ENCODE measurements at regions not wholly inside any gene's neighbourhood (a gene's known extent, or its start where the extent isn't known, plus 50 kb on each side); places are given as distances from the start of the nearest gene placed in this dataset.

DNA sequence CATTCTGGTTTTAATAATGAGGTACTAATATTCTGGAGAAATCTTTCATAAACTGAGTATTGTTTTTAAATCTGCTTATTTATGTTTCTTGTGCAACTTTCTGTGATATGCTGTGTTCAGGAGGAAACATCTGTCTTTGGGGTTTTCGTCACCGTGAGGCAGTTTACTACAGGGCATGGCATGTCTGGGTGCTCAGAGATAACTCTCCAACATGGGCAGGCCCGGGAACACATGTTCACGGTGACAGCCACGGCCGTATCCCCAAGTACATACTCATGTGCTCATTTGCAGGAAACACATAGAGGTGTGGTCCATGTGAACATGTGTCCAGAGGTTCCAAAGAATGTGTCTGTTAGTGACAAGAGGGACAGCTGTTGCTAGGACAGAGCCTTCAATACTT is 62.1 kb upstream of the CNKSR3 start:
- Mint-ChIP-seq H3K27me3 (ENCODE audit: low read depth, poor library complexity) (peaks cover 2% of the 10 kb centered on the region), H3K36me3 (ENCODE audit: low read depth) (no peaks in the 10 kb centered on the region), H3K4me1 (peaks cover 24% of the 10 kb centered on the region), H3K9me3 (peaks cover 4% of the 10 kb centered on the region), H3K27ac (no peak overlapping the region), H3K4me3 (no peak overlapping the region)
- no peak for DNase-seq
- TF ChIP-seq, protein P1, sequence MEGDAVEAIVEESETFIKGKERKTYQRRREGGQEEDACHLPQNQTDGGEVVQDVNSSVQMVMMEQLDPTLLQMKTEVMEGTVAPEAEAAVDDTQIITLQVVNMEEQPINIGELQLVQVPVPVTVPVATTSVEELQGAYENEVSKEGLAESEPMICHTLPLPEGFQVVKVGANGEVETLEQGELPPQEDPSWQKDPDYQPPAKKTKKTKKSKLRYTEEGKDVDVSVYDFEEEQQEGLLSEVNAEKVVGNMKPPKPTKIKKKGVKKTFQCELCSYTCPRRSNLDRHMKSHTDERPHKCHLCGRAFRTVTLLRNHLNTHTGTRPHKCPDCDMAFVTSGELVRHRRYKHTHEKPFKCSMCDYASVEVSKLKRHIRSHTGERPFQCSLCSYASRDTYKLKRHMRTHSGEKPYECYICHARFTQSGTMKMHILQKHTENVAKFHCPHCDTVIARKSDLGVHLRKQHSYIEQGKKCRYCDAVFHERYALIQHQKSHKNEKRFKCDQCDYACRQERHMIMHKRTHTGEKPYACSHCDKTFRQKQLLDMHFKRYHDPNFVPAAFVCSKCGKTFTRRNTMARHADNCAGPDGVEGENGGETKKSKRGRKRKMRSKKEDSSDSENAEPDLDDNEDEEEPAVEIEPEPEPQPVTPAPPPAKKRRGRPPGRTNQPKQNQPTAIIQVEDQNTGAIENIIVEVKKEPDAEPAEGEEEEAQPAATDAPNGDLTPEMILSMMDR (IDR thresholded peaks at IDR 0.05): no peak

- Mint-ChIP-seq H3K27me3 (ENCODE audit: low read depth, poor library complexity) (peaks cover 3% of the 10 kb centered on the region), H3K4me1 (no peaks in the 10 kb centered on the region), H3K4me3 (no peak overlapping the region), H3K36me3 (ENCODE audit: low read depth) (peaks cover 8% of the 10 kb centered on the region), H3K27ac (no peak overlapping the region), H3K9me3 (peaks cover 26% of the 10 kb centered on the region)
- TF ChIP-seq, protein P1 (IDR thresholded peaks at IDR 0.05): no peak
- DNase-seq: no peak
These were observed 67.6 kb upstream of the CNKSR3 start for GRCh38 chr6:154578004-154578559.

DNA sequence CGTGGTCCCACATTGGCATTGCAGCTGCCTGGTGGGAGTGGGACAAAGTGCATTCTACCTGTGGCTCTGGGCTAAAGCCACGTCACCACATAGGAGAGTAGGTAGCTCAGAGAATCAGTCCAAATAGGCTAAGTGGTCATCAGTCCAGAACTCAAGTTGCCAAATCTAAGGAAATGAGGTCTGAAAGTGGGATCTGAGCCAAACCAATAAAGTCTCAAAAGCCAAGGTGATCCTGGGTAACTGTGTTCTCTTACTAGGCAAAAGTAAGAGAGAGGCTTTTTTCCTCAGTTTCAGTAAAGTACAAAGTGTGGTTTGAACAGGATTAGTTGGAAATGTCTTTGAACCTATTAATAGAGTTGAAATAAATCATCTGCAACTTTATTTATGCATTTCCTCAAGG is 68.6 kb upstream of the CNKSR3 start:
- Mint-ChIP-seq H3K4me1 (no peaks in the 10 kb centered on the region), H3K4me3 (no peak overlapping the region), H3K36me3 (ENCODE audit: low read depth) (peaks cover 8% of the 10 kb centered on the region), H3K27ac (no peak overlapping the region), H3K27me3 (ENCODE audit: low read depth, poor library complexity) (peaks cover 3% of the 10 kb centered on the region), H3K9me3 (peaks cover 26% of the 10 kb centered on the region)
- TF ChIP-seq, protein P1 (IDR thresholded peaks at IDR 0.05): no peak
- no peak for DNase-seq

- H3K27ac Mint-ChIP-seq: no peak overlapping the region
- peaks cover 8% of the 10 kb centered on the region for H3K36me3 Mint-ChIP-seq (ENCODE audit: low read depth)
- peaks cover 26% of the 10 kb centered on the region for H3K9me3 Mint-ChIP-seq
- no peak overlapping the region for H3K4me3 Mint-ChIP-seq
- DNase-seq: no peak
- no peaks in the 10 kb centered on the region for H3K4me1 Mint-ChIP-seq
- TF ChIP-seq, protein P1 (IDR thresholded peaks at IDR 0.05): no peak
- peaks cover 3% of the 10 kb centered on the region for H3K27me3 Mint-ChIP-seq (ENCODE audit: low read depth, poor library complexity)
These were observed 69.0 kb upstream of the CNKSR3 start for GRCh38 chr6:154579485-154579884.

GRCh38 chr6:154580397-154581135 is 70.1 kb upstream of the CNKSR3 start:
- no peak overlapping the region for H3K4me3 Mint-ChIP-seq
- no peaks in the 10 kb centered on the region for H3K4me1 Mint-ChIP-seq
- H3K36me3 Mint-ChIP-seq (ENCODE audit: low read depth): peaks cover 13% of the 10 kb centered on the region
- peaks cover 30% of the 10 kb centered on the region for H3K9me3 Mint-ChIP-seq
- DNase-seq: no peak
- TF ChIP-seq, protein P1 (IDR thresholded peaks at IDR 0.05): no peak
- H3K27me3 Mint-ChIP-seq (ENCODE audit: low read depth, poor library complexity): peaks cover 5% of the 10 kb centered on the region
- no peak overlapping the region for H3K27ac Mint-ChIP-seq

DNA sequence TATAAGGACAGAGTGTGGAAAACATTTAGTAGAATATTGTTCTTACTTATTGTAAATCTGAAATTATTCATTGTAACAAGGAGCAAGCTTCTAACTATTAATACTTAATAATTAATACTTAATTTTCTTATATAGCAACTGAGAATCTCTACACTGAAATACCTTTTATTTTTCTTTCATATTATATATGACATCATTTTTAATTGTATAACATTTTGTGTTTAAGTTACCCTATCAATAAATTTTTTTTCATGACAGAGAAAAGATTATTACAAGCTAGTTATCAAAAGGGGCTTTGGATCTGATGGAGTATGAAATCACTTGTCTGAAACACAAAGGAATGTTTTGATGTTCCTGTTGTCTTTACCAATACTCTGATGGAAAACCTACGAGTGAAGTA is 72.2 kb upstream of the CNKSR3 start:
- H3K36me3 Mint-ChIP-seq (ENCODE audit: low read depth): peaks cover 14% of the 10 kb centered on the region
- no peak overlapping the region for H3K4me3 Mint-ChIP-seq
- H3K27me3 Mint-ChIP-seq (ENCODE audit: low read depth, poor library complexity): peaks cover 9% of the 10 kb centered on the region
- H3K4me1 Mint-ChIP-seq: no peaks in the 10 kb centered on the region
- H3K27ac Mint-ChIP-seq: no peak overlapping the region
- TF ChIP-seq, protein P1 (IDR thresholded peaks at IDR 0.05): no peak
- no peak for DNase-seq
- peaks cover 34% of the 10 kb centered on the region for H3K9me3 Mint-ChIP-seq
